Colonic mucosa (tissue), 4 donors: ENCODE measurements at regions not wholly inside any gene's neighbourhood (a gene's known extent, or its start where the extent isn't known, plus 50 kb on each side); places are given as distances from the start of the nearest gene placed in this dataset.

Experiments
- DNase-seq: peaks from one replicate; pipeline ENCODE4 v3.0.0-alpha.2; 2020
- H3K27ac ChIP-seq: fragments of 200-600 bp; one replicate; pipeline ENCODE4 v1.8.0; 2021
- H3K27me3 ChIP-seq: fragments of 200-600 bp; one replicate; pipeline ENCODE4 v1.8.0; 2021
- H3K36me3 ChIP-seq: fragments of 200-600 bp; one replicate; pipeline ENCODE4 v1.8.0; 2021
- H3K4me1 ChIP-seq: fragments of 200-600 bp; one replicate; pipeline ENCODE4 v1.8.0; 2021; ENCODE audit warnings: mild to moderate bottlenecking
- H3K4me3 ChIP-seq: fragments of 200-600 bp; one replicate; pipeline ENCODE4 v1.8.0; 2021
- H3K9ac ChIP-seq, 2 donors: one replicate each; pipeline ENCODE4 v1.7.0; 2013; ENCODE audit warnings: control low read depth in 2 of 2, low read depth in 2 of 2, low read length in 2 of 2
- H3K9me3 ChIP-seq: fragments of 200-600 bp; one replicate; pipeline ENCODE4 v1.8.0; 2021
- intact Hi-C: fragments of 100-400 bp; cut with DNase I; formaldehyde crosslinking; loops from one replicate; pipeline ENCODE4 v1.14.1; 2022
- TF ChIP-seq, protein P1 (sequence below): fragments of 200-600 bp; IDR thresholded peaks from one replicate; pipeline ENCODE4 v1.8.0; 2022; ENCODE audit warnings: antibody characterized with exemption, mild to moderate bottlenecking
- donor health status: healthy.
- donor health status: DM: no; HTN: no; CAD: no.
- donor health status: DM: no; HTN: no; CAD: no.

GRCh38 chr4:187059021-187059420 is 335.4 kb upstream of the FAT1 start:
- TF ChIP-seq, protein P1, sequence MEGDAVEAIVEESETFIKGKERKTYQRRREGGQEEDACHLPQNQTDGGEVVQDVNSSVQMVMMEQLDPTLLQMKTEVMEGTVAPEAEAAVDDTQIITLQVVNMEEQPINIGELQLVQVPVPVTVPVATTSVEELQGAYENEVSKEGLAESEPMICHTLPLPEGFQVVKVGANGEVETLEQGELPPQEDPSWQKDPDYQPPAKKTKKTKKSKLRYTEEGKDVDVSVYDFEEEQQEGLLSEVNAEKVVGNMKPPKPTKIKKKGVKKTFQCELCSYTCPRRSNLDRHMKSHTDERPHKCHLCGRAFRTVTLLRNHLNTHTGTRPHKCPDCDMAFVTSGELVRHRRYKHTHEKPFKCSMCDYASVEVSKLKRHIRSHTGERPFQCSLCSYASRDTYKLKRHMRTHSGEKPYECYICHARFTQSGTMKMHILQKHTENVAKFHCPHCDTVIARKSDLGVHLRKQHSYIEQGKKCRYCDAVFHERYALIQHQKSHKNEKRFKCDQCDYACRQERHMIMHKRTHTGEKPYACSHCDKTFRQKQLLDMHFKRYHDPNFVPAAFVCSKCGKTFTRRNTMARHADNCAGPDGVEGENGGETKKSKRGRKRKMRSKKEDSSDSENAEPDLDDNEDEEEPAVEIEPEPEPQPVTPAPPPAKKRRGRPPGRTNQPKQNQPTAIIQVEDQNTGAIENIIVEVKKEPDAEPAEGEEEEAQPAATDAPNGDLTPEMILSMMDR = no peak

GRCh38 chr4:187059895-187060294 is 336.2 kb upstream of the FAT1 start:
- Histone ChIP-seq H3K9me3 (no peaks in the 10 kb centered on the region), H3K4me3 (no peak overlapping the region), H3K27me3 (no peaks in the 10 kb centered on the region), H3K36me3 (no peaks in the 10 kb centered on the region), H3K27ac (no peak overlapping the region), H3K9ac (no peak overlapping the region), H3K4me1 (no peaks in the 10 kb centered on the region)
- no peak for DNase-seq
- intact Hi-C loops = no loop called here
- TF ChIP-seq, protein P1 = no peak

More at GRCh38 chr4:187059021-187059420, 335.4 kb upstream of the FAT1 start:
- H3K4me3 ChIP-seq = no peak overlapping the region
- no peak overlapping the region for H3K9ac ChIP-seq
- no peaks in the 10 kb centered on the region for H3K27me3 ChIP-seq
- no peaks in the 10 kb centered on the region for H3K36me3 ChIP-seq
- intact Hi-C loops = no loop called here
- H3K4me1 ChIP-seq = no peaks in the 10 kb centered on the region
- DNase-seq = no peak
- no peaks in the 10 kb centered on the region for H3K9me3 ChIP-seq
- H3K27ac ChIP-seq = no peak overlapping the region

DNA sequence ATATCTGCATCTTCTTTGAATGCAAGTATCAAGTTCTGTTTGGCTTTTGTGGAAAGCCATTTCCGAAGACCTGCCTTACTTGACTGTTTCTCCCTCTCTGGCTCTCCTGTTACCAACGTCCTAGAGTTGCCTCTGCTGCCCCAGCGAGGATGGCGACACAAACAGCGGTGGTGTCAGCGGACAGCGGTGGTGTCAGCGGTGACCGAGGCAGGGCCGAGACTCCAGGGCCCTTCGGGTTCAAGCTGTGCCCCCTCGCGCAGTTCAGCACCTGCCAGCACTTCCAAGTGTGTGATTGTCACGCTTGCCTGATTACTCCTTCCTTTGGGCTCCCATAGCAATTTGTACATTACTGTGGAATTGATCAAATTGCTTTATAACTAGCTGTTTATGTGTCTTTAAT is 336.9 kb upstream of the FAT1 start:
- no peak overlapping the region for H3K4me3 ChIP-seq
- no peaks in the 10 kb centered on the region for H3K36me3 ChIP-seq
- TF ChIP-seq, protein P1 = no peak
- H3K9me3 ChIP-seq = no peaks in the 10 kb centered on the region
- H3K27me3 ChIP-seq = no peaks in the 10 kb centered on the region
- H3K9ac ChIP-seq = no peak overlapping the region
- no peak overlapping the region for H3K27ac ChIP-seq
- intact Hi-C loops = no loop called here
- no peak for DNase-seq
- no peaks in the 10 kb centered on the region for H3K4me1 ChIP-seq

DNA sequence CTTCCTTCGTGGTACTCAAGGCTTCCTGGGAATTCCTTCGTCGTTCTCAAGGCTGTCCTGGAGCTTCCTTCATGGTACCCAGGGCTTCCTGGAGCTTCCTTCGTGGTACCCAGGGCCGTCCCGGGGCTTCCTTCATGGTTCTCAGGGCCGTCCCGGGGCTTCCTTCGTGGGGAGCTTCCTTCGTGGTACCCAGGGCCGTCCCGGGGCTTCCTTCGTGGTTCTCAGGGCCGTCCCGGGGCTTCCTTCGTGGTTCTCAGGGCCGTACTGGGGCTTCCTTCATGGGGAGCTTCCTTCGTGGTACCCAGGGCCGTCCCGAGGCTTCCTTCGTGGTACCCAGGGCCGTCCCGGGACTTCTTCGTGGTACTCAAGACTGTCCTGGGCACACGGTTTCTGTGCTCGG is 339.6 kb upstream of the FAT1 start:
- no peaks in the 10 kb centered on the region for H3K36me3 ChIP-seq
- no peaks in the 10 kb centered on the region for H3K4me1 ChIP-seq
- TF ChIP-seq, protein P1 = no peak
- no peak overlapping the region for H3K4me3 ChIP-seq
- H3K9ac ChIP-seq = no peak overlapping the region
- no peak overlapping the region for H3K27ac ChIP-seq
- intact Hi-C loops = no loop called here
- DNase-seq = no peak
- H3K9me3 ChIP-seq = no peaks in the 10 kb centered on the region
- H3K27me3 ChIP-seq = no peaks in the 10 kb centered on the region

DNA sequence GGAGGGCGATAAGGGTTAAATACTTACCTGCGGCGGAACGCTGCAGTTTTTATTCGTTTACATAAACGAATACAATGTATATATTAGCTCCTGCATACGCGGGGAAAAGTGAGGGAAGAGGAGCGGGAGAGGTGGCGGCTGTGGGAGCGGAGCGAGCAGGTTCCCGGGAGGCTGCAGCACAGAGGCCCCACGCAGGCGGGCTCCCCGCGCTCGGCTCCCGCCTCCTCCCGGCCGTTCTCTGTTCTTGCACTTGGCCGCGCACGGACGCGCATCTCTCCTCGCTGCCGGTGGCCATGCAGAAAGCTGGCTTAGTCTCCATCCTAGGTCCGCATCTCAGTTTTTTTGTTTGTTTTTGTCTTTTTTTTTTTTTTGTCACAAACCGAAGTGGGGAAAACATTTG is 340.4 kb upstream of the FAT1 start:
- Histone ChIP-seq H3K27me3 (no peaks in the 10 kb centered on the region), H3K4me1 (no peaks in the 10 kb centered on the region), H3K4me3 (no peak overlapping the region), H3K36me3 (no peaks in the 10 kb centered on the region), H3K27ac (no peak overlapping the region), H3K9me3 (no peaks in the 10 kb centered on the region), H3K9ac (no peak overlapping the region)
- intact Hi-C loops = no loop called here
- TF ChIP-seq, protein P1 = no peak
- DNase-seq = no peak

- Histone ChIP-seq H3K36me3 (no peaks in the 10 kb centered on the region), H3K9me3 (no peaks in the 10 kb centered on the region), H3K4me3 (no peak overlapping the region), H3K9ac (no peak overlapping the region), H3K4me1 (no peaks in the 10 kb centered on the region), H3K27ac (no peak overlapping the region), H3K27me3 (no peaks in the 10 kb centered on the region)
- DNase-seq = no peak
- intact Hi-C loops = no loop called here
- TF ChIP-seq, protein P1 = no peak
Observed at GRCh38 chr4:187065396-187065795, 341.7 kb upstream of the FAT1 start.
